Esophagus mucosa (tissue), 1 donor: ENCODE measurements at regions not wholly inside any gene's neighbourhood (a gene's known extent, or its start where the extent isn't known, plus 50 kb on each side); places are given as distances from the start of the nearest gene placed in this dataset.
"Not testable (repeated sequence)": the region's sequence is repeated elsewhere in the genome, so short reads cannot be mapped to it uniquely, and the experiment has no call there.

Experiments used
- ATAC-seq: fragments of 200-7000 bp; cut with Tn5 transposase; one replicate; pipeline ENCODE4 v1.9.1; 2020
- donor health status: DM: yes; HTN: yes; CAD: no.

DNA sequence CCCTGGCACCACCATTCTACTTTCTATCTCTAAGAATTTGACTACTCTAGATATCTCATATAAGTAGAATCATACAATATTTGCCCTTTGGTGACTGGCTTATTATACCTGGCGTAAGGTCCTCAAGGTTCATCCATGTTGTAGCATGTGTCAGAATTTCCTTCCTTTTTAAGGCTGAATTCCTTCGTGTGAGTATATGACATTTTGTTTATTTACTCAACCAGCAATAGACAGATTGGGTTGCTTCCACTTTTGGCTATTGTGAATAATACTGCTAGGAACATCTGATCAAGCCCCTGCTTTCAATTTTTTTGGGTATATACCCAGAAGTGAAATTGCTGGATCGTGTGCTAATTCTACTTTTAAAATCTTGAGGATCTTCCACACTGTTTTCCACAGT is 232.8 kb upstream of the MCHR2 start:
- ATAC-seq: no peak

DNA sequence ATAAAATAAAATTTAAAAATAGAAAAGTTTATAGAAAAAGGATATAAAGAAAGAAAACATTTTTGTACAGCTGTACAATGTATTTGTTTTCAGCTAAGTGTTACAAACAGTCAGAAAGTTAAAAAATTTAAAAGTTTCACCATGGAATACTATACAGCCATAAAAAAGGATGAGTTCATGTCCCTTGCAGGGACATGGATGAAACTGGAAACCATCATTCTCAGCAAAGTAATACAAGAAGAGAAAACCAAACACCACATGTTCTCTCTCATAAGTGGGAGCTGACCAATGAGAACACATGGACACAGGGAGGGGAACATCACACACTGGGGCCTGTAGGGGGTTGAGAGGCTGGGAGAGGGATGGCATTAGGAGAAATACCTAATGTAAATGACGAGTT is 229.9 kb upstream of the MCHR2 start:
- not testable (repeated sequence) for ATAC-seq

DNA sequence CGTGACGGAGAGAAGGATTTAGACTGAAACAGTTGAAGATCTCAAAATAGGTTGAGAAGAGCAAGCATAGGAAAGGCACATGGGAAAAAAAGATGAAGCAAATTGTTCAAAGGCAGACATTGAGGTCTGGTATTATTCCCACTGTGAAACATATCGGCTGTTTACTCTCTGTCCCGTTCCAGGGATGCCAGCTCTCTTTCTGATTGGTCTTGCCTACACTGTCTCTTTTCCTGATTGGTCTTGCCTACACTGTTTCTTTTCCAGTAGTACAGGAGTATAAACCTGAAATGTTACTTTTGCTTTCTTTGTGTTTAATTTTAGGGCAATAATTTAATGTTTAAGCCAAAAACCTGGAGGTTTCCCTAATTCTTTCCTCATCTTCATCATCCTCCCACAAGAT is 226.5 kb upstream of the MCHR2 start:
- no peak for ATAC-seq

DNA sequence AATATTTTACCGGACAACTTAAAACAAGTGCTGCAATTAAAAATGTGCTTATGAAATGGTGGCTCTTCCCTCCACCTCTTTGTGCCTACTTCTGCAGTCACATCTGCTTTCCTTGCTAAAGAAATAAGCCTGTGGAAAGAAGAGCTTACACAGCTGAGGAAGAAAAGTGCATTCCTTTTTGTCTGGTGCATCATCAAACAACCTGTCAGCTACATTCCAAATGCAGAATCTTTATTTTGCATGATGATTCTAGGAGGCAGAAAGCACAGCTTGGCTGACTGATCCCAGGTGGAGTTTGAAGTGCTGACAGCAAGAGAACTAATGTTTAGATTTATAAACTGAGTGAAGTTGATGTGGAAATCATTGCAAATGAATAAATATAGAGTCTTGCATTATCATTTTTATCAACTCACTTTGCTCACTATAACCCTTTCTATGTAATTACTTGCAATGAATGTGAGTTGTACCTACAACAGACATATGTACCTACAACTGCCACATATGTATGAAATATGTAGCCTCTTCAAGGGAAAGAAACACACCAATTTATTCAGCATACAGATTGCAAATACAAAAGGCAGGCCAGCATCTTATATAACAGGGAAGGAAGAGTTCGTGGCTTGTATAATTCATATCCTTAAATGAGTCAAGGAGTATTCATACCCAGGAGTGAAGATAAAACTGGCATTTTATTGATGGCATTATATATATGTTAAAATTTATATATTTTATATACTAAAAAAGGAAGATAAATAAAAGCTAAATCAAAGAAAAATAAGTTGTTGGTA is 223.4 kb upstream of the MCHR2 start:
- no peak for ATAC-seq

DNA sequence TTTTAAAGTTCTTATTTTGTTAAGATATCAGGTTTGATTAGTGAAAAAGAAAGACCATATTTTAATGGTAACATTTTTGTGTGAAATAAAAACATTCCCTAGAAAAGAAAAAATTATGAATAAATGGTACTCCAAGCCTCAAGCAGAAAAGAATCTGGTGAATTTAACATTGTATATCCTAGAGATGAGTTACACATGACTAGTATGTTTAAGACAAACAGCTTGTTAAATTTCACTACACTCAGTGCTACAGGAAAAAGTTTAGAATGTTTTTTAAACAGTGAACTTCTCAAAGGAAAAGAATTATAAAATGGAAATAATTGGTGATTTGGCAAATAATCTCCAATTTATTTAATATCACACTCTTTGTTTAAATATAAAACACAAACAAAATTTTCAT is 222.7 kb upstream of the MCHR2 start:
- ATAC-seq: no peak

DNA sequence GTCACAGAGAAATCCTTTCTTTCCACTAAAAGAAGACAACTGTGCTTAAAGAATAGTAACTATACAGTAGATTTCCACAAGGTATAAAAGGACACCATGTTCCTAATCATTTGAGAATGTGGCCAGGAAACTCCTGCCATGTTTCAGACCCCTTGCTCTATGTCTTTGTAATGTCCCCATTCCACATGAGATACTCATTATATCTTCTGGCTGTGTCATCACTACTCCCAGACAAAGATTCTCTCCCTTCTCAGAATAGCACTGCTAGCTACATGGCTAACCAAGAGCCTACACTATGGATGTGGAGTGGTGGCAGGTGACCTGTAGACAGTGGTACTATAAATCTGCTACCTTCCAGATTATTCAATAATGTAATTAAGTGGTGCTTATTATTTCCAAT is 218.1 kb upstream of the MCHR2 start:
- no peak for ATAC-seq

DNA sequence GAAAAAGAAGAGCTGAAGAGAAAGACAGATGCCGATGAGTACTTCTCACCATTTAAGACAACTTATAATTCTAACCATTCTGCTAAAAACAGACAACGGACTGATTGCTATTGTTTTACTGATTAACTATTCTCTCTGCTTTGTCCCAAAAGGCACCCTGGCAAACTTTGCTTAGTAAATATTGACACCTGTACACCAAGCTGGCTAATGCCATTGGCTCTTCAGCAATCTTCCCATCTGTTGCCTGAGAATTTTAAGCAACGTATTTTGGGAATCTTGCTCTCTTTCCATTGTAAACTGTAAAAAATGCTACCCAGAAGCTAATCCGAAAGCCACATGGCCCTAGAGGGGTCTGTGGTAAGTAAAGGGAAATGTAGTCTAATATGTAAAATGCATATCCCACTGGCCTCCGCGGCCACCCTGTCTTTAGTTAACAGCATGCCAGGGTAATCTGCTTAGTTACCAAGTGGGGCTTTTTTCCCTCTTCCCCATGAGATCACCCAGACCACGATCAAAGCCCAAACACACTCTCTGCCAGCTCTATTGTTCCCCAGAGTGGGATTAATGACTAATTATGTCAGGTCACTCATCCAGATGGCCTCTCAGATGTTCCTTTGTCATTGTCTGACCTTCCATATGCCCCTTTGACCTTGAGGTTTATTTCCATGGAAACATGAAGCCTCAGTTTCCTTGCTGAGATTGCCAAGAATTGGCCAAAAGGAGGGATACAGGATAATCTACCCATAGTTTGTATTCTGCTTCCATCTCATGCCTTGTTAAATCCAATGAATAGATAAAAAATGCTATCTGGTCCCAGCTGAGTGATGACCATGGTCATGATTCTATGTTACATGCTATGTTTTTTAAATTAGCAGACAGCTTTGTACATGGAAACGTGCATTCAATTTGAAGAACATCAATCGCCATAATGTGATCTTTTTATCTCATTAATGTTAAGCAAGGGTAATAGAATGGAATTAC is 216.4 kb upstream of the MCHR2 start:
- ATAC-seq: no peak

DNA sequence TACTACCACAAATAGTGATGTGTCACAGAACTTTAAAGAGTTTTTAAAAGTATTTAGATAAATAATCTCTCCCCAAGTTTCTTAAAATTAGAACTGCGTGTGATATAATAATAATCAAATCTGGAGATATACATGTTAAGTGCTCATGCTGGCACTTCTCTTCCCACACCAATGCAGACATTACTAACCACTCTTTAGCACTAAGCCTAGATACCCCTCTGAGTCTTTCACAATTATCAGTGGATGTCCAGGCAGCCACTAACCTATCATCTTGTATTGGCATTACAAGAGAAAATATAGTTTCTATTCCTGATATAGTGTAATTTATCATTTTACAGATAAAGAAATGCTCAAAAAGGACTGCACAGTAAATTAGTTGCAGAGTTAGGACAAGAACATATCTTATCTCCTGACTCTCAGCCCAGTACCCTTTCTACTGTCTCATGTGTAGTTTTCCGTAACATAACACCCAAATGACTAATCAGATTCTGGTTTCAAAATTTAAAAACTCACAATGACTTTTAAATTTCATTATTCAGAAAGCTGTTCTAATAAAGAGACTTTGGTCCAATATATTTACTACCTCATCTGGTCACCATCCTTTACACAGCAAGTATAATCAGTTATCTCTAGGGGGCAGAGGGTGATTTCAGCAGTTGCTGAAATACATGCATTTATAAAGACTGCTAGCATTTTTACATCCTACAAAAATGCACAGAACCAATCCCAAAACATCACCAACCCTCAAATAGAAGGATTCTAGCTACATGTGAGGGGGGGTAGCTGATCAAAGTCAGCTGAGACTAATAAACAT is 215.5 kb upstream of the MCHR2 start:
- no peak for ATAC-seq

DNA sequence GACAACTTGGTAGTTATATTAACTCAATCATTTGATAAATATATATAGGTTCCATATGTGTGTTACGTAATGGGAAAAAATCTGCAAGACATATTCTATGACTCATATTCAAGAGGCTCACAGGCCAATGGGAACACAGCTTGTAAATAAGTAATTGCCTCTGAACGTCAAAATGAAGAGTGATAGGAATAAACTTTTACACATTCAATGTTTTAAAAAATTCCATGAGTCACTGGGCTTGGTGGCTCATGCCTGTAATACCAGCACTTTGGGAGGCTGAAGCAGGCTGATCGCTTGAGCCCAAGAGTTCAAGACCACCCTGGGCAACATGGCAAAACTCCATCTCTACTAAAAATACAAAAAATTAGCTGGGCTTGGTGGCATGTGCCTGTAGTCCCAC is 209.4 kb upstream of the MCHR2 start:
- no peak for ATAC-seq

DNA sequence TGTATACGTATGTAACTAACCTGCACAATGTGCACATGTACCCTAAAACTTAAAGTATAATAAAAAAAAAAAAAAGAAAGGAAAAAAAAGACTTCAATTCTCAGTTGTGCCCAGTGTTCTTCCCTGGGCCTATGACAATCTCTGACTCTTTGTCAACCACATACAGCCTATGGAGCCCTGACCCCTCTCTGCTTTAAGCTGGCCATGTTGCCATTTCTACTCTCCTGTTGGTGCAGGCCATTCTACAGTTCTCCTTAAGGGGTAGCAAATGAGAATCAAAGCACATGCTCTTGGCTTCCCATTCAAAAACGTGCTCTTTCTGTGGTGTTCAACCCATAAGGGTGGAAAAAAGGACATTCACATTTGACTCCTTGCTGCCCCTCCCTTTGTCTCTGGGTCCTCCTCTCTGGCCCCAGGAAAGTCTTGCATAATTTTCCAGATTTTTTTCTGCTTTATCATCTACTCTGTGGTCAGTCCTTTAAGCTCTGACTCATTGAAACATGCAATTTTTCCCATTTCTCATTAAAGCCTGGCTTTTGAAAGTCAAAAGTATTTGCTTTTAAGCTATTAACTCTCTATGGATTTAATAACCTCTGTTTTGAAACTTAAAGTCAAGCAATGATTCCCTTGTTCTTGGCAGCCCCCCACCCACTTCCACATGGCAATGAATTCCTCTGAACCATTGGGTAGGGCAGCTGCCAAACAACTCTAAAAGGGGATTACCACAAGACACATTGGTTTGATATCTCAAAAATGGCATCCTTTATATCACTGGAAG is 208.6 kb upstream of the MCHR2 start:
- ATAC-seq: no peak

DNA sequence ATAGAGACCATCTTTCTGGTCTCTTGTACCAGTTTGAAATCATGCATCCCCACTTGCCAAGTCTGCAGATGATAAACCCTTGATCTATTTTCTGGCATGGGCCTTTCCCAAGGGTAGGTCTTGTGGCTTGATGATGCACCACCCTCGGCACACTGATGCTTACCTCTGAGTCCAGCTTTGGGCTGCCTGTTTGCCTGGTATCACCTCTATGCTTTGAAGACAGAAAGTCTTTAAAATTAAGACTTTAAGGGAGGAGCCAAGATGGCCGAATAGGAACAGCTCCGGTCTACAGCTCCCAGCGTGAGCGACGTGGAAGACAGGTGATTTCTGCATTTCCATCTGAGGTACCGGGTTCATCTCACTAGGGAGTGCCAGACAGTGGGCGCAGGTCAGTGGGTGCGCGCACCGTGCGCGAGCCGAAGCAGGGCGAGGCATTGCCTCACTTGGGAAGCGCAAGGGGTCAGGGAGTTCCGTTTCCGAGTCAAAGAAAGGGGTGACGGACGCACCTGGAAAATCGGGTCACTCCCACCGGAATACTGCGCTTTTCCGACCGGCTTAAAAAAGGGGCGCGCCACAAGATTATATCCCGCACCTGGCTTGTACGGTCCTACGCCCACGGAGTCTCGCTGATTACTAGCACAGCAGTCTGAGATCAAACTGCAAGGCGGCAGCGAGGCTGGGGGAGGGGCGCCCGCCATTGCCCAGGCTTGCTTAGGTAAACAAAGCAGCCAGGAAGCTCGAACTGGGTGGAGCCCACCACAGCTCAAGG is 202.4 kb upstream of the MCHR2 start:
- ATAC-seq: not testable (repeated sequence)

DNA sequence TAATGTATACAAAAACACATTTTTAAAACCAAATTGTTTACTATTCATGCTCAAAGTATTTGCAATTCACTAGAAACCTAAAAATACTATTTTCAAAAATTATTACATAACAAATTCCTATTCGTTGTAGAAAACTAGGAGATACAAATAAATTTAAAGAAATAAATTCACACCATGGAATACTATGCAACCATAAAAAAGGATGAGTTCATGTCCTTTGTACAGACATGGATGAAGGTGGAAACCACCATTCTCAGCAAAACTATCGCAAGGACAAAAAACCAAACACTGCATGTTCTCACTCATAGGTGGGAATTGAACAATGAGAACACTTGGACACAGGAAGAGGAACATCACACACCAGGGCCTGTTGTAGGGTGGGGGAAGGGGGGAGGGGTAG is 201.2 kb upstream of the MCHR2 start:
- ATAC-seq: not testable (repeated sequence)

DNA sequence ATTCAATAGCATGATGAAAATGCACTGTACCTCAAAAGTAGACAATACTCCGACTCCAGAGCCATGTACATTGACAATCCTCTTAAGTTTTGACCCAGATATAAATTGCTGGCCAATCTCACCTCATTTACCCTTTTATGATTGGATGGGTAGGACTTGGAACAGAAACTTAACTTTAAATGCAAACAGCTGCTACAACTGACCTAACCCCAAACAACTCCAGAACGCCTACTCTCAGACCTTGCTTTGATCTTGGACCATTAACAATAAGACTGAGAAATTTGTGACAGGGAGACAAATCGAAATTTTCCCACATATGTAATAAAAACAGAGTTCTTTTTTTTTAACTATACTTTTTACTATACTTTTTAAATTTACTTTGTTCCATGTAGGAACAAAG is 200.5 kb upstream of the MCHR2 start:
- no peak for ATAC-seq

DNA sequence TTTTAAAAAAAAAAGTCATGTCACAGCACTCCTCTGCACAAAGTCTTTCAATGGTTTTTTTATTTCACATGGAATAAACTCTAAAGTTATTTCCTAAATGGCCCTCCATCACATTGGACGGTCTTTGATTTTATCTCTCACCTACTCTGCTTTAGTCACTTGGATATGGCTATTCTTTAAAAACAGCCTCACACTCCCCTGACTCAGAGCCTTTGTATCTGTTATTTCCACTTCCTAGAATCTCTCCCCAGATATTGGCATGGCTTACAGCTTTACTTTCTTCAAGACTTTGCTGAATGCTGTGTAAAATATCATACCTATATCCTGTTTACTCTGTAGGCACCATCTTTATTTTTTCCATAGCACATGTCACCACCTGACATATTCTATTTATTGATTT is 194.7 kb upstream of the MCHR2 start:
- no peak for ATAC-seq

DNA sequence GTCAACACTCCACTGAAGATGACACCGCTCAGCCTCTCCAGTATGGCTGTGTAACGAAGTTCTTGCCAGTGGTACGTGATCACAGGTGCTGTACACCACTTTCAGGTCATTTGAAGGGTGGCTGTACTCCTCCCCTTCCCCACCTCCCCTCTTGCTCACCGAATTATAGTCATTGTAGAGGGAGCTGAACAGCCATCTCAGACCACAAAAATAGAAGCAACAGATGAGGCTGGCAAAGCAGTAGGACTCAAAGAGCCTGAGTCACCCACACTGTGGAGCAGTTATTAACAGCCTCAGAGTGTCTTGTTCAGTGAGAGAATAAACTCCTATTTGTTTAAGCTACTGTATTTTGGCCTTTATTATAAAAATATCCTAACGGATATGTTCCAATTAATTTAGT is 192.5 kb upstream of the MCHR2 start:
- no peak for ATAC-seq

DNA sequence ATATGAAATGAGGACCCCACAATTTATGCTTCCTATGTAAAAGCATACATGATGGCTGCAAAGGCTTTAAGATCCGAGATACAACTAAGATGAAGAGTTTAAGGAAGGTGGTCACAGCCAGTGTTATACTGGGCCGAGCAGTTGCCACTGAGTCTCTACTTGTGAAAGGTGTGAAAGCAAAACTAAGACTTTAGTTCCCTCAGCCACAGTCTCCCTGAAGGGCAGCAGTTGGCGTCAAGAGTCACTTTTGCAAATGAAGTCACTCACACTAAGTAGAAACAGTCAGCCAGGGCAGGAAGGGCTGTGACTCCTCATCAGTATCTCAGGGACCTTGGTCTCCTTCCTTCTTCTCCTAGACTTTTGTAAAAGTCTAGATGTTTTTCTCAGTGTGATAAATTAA is 191.6 kb upstream of the MCHR2 start:
- ATAC-seq: no peak

DNA sequence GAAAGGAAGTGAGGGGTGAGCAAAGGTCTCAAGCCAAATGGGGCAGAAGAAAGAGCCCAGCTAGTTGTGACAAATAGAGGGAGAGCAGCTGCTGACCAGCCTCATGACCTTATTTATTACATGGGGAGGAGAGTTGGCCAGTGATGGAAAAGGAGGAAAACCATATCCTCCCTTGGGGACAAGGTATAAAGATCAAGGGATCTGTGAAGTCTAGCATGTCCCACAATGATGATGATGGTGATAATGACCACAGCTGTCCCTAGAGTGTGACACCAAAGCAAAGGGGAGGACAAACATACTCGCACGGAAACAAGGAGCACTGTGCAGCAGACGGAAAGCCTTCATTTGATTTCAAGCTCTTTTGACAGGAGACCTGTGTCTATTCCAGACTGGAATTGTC is 190.4 kb upstream of the MCHR2 start:
- no peak for ATAC-seq

DNA sequence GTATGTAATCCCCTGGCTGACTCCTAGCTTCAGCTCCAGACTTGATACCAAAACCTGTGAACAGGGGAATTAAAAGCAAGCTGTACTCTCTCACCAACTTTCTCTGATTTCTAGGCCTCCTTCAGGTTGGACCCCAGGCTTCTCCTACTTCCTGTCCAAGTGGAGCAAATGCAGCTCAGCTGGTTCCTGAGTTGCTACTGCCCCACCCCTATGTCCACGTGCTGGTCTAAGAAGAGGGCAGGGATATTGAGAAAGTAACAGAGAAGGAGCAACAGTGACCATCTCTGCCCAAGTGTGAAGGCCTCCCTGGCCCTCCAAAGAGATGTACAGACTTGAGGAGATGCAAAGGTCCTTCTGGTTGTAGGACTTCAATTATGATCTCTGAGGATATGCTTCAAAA is 188.3 kb upstream of the MCHR2 start:
- ATAC-seq: no peak

DNA sequence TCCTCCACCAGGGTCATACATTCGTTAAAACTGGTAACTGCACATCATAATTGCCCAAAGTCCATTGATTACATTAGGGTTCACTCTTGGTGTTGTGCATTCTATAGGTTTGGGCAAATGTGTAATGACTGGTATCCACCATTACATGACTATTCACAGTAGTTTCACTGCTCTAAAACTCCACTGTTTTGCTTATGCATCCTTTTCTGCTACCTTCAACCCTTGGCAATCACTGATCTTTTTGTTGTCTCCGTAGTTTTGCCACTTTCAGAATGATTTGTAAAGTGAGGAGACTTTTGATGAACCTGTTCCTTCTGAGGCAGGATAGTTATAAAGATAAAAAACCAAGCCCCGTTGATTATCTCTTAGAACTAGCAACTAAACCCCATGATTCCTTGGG is 187.3 kb upstream of the MCHR2 start:
- no peak for ATAC-seq

DNA sequence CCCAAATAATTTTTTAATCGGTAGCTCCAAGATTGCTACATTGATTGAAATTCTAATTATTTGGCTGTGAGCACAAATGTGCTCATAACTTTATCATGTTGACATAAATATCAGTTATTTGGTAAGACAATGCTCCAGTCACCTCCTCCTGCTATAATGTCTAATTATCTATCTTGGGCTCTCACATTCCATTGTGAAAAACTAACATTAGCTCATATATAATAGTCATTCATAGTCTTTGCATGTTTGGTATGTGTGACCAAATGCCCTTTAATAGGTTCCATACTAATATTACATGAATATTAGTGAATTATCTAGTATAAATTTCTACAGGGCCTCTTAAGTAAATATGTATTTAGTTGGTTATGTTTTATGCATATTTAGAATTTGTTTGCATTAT is 185.6 kb upstream of the MCHR2 start:
- ATAC-seq: no peak

DNA sequence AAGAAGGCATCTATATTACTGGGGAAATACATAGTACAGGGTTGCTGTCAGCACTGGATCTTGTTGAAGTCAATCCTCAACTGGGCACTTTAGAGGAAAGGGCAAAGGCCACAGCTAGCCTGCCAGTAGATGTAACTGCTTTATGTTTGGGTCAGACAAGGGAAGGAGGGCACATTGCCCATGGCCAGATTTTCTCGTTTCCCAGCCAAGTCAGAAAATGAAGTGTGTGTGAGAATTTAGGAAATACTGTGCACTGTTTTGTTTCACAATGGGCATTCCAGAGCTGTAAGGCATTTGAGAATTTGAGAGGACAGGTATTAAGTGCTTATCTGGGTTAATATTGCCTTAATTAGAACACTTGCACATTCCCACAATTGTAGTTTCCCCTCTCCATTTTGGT is 183.9 kb upstream of the MCHR2 start:
- no peak for ATAC-seq
